PC-3 (cell line): ENCODE measurements at regions not wholly inside any gene's neighbourhood (a gene's known extent, or its start where the extent isn't known, plus 50 kb on each side); places are given as distances from the start of the nearest gene placed in this dataset.

Experiments
- ATAC-seq: fragments of 200-7000 bp; cut with Tn5 transposase; 2 replicates; pipeline ENCODE4 v1.9.1; 2020; ENCODE audit warnings: mild to moderate bottlenecking, moderate library complexity
- BruUV-seq: library from RNA; stranded (reverse); fragments of 400-500 nt; replicated peaks from 2 replicates; lab custom pipeline; 2021; lab: Mats Ljungman, UMichigan
- CTCF ChIA-PET: fragments of 300-600 bp; sonication (Branson Sonifier 250); formaldehyde crosslinking; loops from one replicate; lab custom pipeline; 2022; ENCODE audit warnings: antibody characterized with exemption; lab: Charles Lee
- POLR2A ChIA-PET: fragments of 300-600 bp; sonication (Branson Sonifier 250); formaldehyde crosslinking; loops from one replicate; lab custom pipeline; 2022; ENCODE audit warnings: antibody characterized with exemption; ENCODE audit not compliant: unreplicated experiment; lab: Charles Lee
- DNase-seq: peaks from one replicate; pipeline ENCODE4 v3.0.0-alpha.2; 2015
- H2AFZ ChIP-seq: fragments of 300-600 bp; sonication (generic); 2 replicates; pipeline ENCODE4 v1.6.0; 2016; ENCODE audit warnings: antibody characterized with exemption, low read length
- H3F3A ChIP-seq: fragments of 300-600 bp; sonication (generic); one replicate; pipeline ENCODE4 v1.6.0; 2017; ENCODE audit warnings: antibody characterized with exemption, low read length, control low read depth, mild to moderate bottlenecking; ENCODE audit not compliant: unreplicated experiment
- H3K27ac ChIP-seq: fragments of 300-600 bp; sonication (generic); 2 replicates; pipeline ENCODE4 v1.5.1; 2016; ENCODE audit warnings: mild to moderate bottlenecking, low read length
- H3K27me3 ChIP-seq: fragments of 300-600 bp; sonication (generic); 2 replicates; pipeline ENCODE4 v1.6.1; 2016; ENCODE audit warnings: low read length, mixed read lengths
- H3K36me3 ChIP-seq: fragments of 300-600 bp; sonication (generic); 2 replicates; pipeline ENCODE4 v1.6.1; 2016; ENCODE audit warnings: low read depth, mixed run types, low read length, mixed read lengths
- H3K4me1 ChIP-seq: fragments of 300-600 bp; sonication (generic); 2 replicates; pipeline ENCODE4 v1.5.1; 2016; ENCODE audit warnings: low read length; ENCODE audit not compliant: insufficient read depth
- H3K4me2 ChIP-seq: fragments of 300-600 bp; sonication (generic); 2 replicates; pipeline ENCODE4 v1.6.0; 2016; ENCODE audit warnings: low read length
- H3K4me3 ChIP-seq: fragments of 300-600 bp; sonication (generic); 2 replicates; pipeline ENCODE4 v1.5.1; 2016; ENCODE audit warnings: mild to moderate bottlenecking, low read length, mixed read lengths
- H3K79me2 ChIP-seq: fragments of 300-600 bp; sonication (generic); 2 replicates; pipeline ENCODE4 v1.6.1; 2017; ENCODE audit warnings: low read length, mixed read lengths
- H3K9ac ChIP-seq: fragments of 300-600 bp; sonication (generic); 2 replicates; pipeline ENCODE4 v1.6.0; 2016; ENCODE audit warnings: mild to moderate bottlenecking, low read length
- H3K9me2 ChIP-seq: fragments of 300-600 bp; sonication (generic); replicated peaks from 2 replicates; pipeline ENCODE4 v1.6.1; 2016; ENCODE audit warnings: mixed run types, low read length, mixed read lengths
- H3K9me3 ChIP-seq: fragments of 300-600 bp; sonication (generic); 2 replicates; pipeline ENCODE4 v1.6.1; 2016; ENCODE audit warnings: low read length, mixed read lengths
- H4K20me1 ChIP-seq: fragments of 300-600 bp; sonication (generic); 2 replicates; pipeline ENCODE4 v1.6.1; 2016; ENCODE audit warnings: low read length, mixed read lengths
- EZH2 ChIP-seq: fragments of 300-600 bp; sonication (generic); IDR thresholded peaks from one replicate; pipeline ENCODE4 v1.6.1; 2017; ENCODE audit warnings: antibody characterized with exemption, mild to moderate bottlenecking, low read length; ENCODE audit not compliant: unreplicated experiment
- EZH2phosphoT487 ChIP-seq: fragments of 300-600 bp; sonication (generic); IDR thresholded peaks from 2 replicates; pipeline ENCODE4 v1.6.1; 2018; ENCODE audit warnings: mild to moderate bottlenecking, antibody characterized with exemption, low read length, borderline replicate concordance
- intact Hi-C: fragments of 100-400 bp; cut with micrococcal nuclease; formaldehyde crosslinking; loops from 2 replicates; pipeline ENCODE4 v1.9.0; 2023
- TF ChIP-seq, protein P1 (sequence below): fragments of 300-600 bp; sonication (generic); conservative IDR thresholded peaks from 2 replicates; pipeline ENCODE4 v1.5.1; 2017; ENCODE audit warnings: antibody characterized with exemption, low read depth, mild to moderate bottlenecking, low read length

DNA sequence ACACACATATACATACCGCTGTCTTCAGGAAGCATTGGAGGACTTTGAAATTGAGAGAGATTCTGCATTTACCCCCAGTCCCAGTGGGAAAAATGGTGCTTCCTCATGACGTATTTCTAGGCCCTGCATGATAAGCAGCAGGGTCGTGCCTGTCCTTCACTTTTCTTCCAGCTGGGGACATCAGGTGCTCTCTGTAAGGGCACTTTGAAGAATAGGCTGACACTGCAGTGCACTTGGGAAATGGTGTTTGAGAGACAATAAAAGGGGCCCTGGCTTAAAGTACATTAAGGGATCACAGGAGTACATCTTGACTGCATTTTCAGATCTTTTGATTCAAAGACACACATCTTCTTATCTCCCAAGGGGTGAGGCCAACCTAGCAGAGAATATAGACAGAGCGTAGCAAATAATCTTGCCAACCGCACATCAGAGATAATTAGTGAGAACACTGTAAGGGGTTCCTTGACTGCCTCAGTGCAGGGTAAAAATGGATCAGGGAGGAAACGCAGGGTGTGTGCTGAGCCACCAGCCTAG lies 437.9 kb downstream of the CSNK1G3 start:
- H3K4me3 ChIP-seq = no peak overlapping the region
- no peak overlapping the region for H3K9ac ChIP-seq
- POLR2A ChIA-PET = no interaction called here
- H3K9me3 ChIP-seq = no peaks in the 10 kb centered on the region
- H3K4me1 ChIP-seq = peaks cover 16% of the 10 kb centered on the region
- no peaks in the 10 kb centered on the region for H3K9me2 ChIP-seq
- no peaks in the 10 kb centered on the region for H3K79me2 ChIP-seq
- H3K4me2 ChIP-seq = no peak overlapping the region
- BruUV-seq = no TSS peak
- H3K27ac ChIP-seq = no peak overlapping the region
- H3K36me3 ChIP-seq = no peaks in the 10 kb centered on the region
- H3K27me3 ChIP-seq = no peaks in the 10 kb centered on the region
- CTCF ChIA-PET = no interaction called here
- H2AFZ ChIP-seq = no peak overlapping the region
- no peaks in the 10 kb centered on the region for H4K20me1 ChIP-seq
- TF ChIP-seq EZH2 = no peak
- no peak for TF ChIP-seq EZH2phosphoT487
- TF ChIP-seq, protein P1, sequence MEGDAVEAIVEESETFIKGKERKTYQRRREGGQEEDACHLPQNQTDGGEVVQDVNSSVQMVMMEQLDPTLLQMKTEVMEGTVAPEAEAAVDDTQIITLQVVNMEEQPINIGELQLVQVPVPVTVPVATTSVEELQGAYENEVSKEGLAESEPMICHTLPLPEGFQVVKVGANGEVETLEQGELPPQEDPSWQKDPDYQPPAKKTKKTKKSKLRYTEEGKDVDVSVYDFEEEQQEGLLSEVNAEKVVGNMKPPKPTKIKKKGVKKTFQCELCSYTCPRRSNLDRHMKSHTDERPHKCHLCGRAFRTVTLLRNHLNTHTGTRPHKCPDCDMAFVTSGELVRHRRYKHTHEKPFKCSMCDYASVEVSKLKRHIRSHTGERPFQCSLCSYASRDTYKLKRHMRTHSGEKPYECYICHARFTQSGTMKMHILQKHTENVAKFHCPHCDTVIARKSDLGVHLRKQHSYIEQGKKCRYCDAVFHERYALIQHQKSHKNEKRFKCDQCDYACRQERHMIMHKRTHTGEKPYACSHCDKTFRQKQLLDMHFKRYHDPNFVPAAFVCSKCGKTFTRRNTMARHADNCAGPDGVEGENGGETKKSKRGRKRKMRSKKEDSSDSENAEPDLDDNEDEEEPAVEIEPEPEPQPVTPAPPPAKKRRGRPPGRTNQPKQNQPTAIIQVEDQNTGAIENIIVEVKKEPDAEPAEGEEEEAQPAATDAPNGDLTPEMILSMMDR = no peak
- ATAC-seq (no peak), DNase-seq (no peak)
- no peaks in the 10 kb centered on the region for H3F3A ChIP-seq
- intact Hi-C loops = loop anchor here (2.0 to 5.0 kb wide), 3 partner anchors 152 to 791 kb away; no protein-coding TSS in a partner anchor

DNA sequence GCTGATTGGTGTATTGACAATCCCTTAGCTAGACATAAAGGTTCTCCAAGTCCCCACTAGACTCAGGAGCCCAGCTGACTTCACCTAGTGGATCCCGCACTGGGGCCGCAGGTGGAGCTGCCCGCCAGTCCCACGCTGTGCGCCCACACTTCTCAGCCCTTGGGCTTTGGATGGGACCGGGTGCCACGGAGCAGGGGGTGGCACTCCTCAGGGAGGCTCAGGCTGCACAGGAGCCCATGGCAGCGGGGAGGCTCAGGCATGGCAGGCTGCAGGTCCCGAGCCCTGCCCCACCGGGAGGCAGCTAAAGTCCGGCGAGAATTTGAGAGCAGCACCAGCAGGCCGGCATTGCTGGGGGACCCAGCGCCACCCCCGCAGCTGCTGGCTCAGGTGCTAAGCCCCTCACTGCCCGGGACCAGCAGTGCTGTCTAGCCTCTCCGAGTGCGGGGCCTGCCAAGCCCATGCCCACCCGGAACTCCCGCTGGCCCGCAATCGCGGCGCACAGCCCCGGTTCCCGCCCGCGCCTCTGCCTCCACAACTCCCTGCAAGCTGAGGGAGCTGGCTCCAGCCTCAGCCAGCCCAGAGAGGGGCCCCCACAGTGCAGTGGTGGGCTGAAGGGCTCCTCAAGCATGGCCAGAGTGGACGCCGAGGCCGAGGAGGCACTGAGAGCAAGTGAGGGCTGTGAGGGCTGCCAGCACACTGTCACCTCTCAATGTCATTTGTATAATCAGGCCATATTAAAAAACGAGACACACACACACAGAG lies 437.2 kb downstream of the CSNK1G3 start:
- Histone ChIP-seq H3K9ac (no peak overlapping the region), H3K4me1 (peaks cover 16% of the 10 kb centered on the region), H4K20me1 (no peaks in the 10 kb centered on the region), H3K4me2 (no peak overlapping the region), H3K4me3 (no peak overlapping the region), H2AFZ (no peak overlapping the region), H3K79me2 (no peaks in the 10 kb centered on the region), H3K27ac (no peak overlapping the region), H3F3A (no peaks in the 10 kb centered on the region), H3K36me3 (no peaks in the 10 kb centered on the region), H3K9me3 (no peaks in the 10 kb centered on the region), H3K27me3 (no peaks in the 10 kb centered on the region), H3K9me2 (no peaks in the 10 kb centered on the region)
- intact Hi-C loops = no loop called here
- ChIA-PET CTCF (no interaction called here), POLR2A (no interaction called here)
- no TSS peak for BruUV-seq
- DNase-seq (no peak), ATAC-seq (no peak)
- TF ChIP-seq, protein P1 = no peak
- TF ChIP-seq EZH2phosphoT487 (no peak), EZH2 (no peak)

DNA sequence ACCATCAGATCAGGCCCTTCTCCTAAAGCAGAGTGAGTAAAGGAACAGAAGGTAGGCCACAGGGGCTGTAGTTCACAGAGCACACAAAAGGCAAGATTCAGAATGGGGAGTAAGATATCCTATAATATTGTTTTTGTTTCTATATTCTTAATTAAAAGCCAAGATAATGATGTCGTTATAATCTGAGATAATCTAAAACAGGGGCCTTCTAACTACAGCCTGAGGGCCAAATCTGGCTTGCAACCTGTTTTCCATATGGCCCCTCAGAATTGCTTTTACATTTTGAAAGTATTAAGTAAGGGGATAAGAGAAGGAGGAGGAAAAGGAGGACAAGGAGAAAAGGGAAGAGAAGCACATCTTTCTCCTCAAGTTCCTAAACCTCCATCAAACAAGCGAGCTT lies 435.8 kb downstream of the CSNK1G3 start:
- H3K79me2 ChIP-seq = no peaks in the 10 kb centered on the region
- H3K9ac ChIP-seq = no peak overlapping the region
- intact Hi-C loops = no loop called here
- H3K4me3 ChIP-seq = no peak overlapping the region
- H3K27ac ChIP-seq = no peak overlapping the region
- POLR2A ChIA-PET = no interaction called here
- H3K27me3 ChIP-seq = no peaks in the 10 kb centered on the region
- H4K20me1 ChIP-seq = no peaks in the 10 kb centered on the region
- no peaks in the 10 kb centered on the region for H3F3A ChIP-seq
- no peak overlapping the region for H3K4me2 ChIP-seq
- ATAC-seq = no peak
- H3K4me1 ChIP-seq = peaks cover 16% of the 10 kb centered on the region
- H3K9me3 ChIP-seq = no peaks in the 10 kb centered on the region
- no peaks in the 10 kb centered on the region for H3K9me2 ChIP-seq
- H3K36me3 ChIP-seq = no peaks in the 10 kb centered on the region
- no peak overlapping the region for H2AFZ ChIP-seq
- no peak for DNase-seq
- TF ChIP-seq EZH2 (no peak), EZH2phosphoT487 (no peak)
- TF ChIP-seq, protein P1 = no peak
- CTCF ChIA-PET = no interaction called here
- BruUV-seq = no TSS peak
